Smooth muscle cell (in vitro differentiated cells): ENCODE measurements at regions not wholly inside any gene's neighbourhood (a gene's known extent, or its start where the extent isn't known, plus 50 kb on each side); places are given as distances from the start of the nearest gene placed in this dataset.

Source experiments
- DNase-seq: peaks from one replicate; lab custom pipeline; 2025; ENCODE audit not compliant: unreplicated experiment; lab: John Stamatoyannopoulos, UW
- H2AFZ ChIP-seq: fragments of 200-600 bp; sonication (generic); 2 replicates; pipeline ENCODE4 v1.6.0; 2016; ENCODE audit warnings: antibody characterized with exemption, low read depth, mild to moderate bottlenecking
- H3F3A ChIP-seq: fragments of 200-600 bp; sonication (generic); 2 replicates; pipeline ENCODE4 v1.6.0; 2017; ENCODE audit warnings: antibody characterized with exemption, low read depth
- H3K27ac ChIP-seq: fragments of 200-600 bp; sonication (generic); 2 replicates; pipeline ENCODE4 v1.5.1; 2016; ENCODE audit warnings: low read depth, mild to moderate bottlenecking
- H3K27me3 ChIP-seq: fragments of 200-600 bp; sonication (generic); 2 replicates; pipeline ENCODE4 v1.6.1; 2016; ENCODE audit warnings: low read depth, mild to moderate bottlenecking
- H3K36me3 ChIP-seq: fragments of 200-600 bp; sonication (generic); 2 replicates; pipeline ENCODE4 v1.5.1; 2016; ENCODE audit warnings: low read depth
- H3K4me1 ChIP-seq: fragments of 200-600 bp; sonication (generic); 2 replicates; pipeline ENCODE4 v1.5.1; 2016; ENCODE audit warnings: low read depth
- H3K4me2 ChIP-seq: fragments of 200-600 bp; sonication (generic); 2 replicates; pipeline ENCODE4 v1.6.0; 2016; ENCODE audit warnings: mild to moderate bottlenecking
- H3K4me3 ChIP-seq: fragments of 200-600 bp; sonication (generic); 2 replicates; pipeline ENCODE4 v1.5.1; 2016; ENCODE audit warnings: mild to moderate bottlenecking
- H3K79me2 ChIP-seq: fragments of 200-600 bp; sonication (generic); 2 replicates; pipeline ENCODE4 v1.6.0; 2016; ENCODE audit warnings: low read depth, mild to moderate bottlenecking
- H3K9ac ChIP-seq: fragments of 200-600 bp; sonication (generic); 2 replicates; pipeline ENCODE4 v1.6.0; 2016; ENCODE audit warnings: low read depth
- H3K9me3 ChIP-seq: fragments of 200-600 bp; sonication (generic); replicated peaks from 2 replicates; pipeline ENCODE4 v1.5.1; 2016; ENCODE audit warnings: low read depth
- H4K20me1 ChIP-seq: fragments of 200-600 bp; sonication (generic); 2 replicates; pipeline ENCODE4 v1.6.0; 2016; ENCODE audit warnings: low read depth
- CTCF ChIP-seq: fragments of 200-600 bp; sonication (generic); IDR thresholded peaks from 2 replicates; pipeline ENCODE4 v1.5.1; 2017; ENCODE audit warnings: borderline replicate concordance, mild to moderate bottlenecking, antibody characterized with exemption; ENCODE audit not compliant: insufficient read depth, poor library complexity, severe bottlenecking
- WGBS: methylation state at CpG from one replicate; pipeline ENCODE4 v1.1.7; 2016; ENCODE audit warnings: low lambda C conversion rate; 5-methylcytosine and 5-hydroxymethylcytosine counted together

- H2AFZ ChIP-seq: no peak overlapping the region
- no peaks in the 10 kb centered on the region for H3K4me1 ChIP-seq
- no peak overlapping the region for H3K4me2 ChIP-seq
- no peak overlapping the region for H3K27ac ChIP-seq
- DNase-seq: no peak
- no peaks in the 10 kb centered on the region for H3F3A ChIP-seq
- H3K4me3 ChIP-seq: no peak overlapping the region
- 82% methylated on average over 5 of the region's 5 CpGs for WGBS
- H3K79me2 ChIP-seq: no peaks in the 10 kb centered on the region
- TF ChIP-seq CTCF: no peak
- H4K20me1 ChIP-seq: no peaks in the 10 kb centered on the region
- no peaks in the 10 kb centered on the region for H3K27me3 ChIP-seq
- H3K36me3 ChIP-seq: no peaks in the 10 kb centered on the region
- H3K9me3 ChIP-seq: no peaks in the 10 kb centered on the region
- H3K9ac ChIP-seq: no peak overlapping the region
These were observed 105.3 kb upstream of the GALNT17 start for GRCh38 chr7:71026680-71027079.

GRCh38 chr7:71034243-71034642, 97.7 kb upstream of the GALNT17 start:
- no peaks in the 10 kb centered on the region for H3K9me3 ChIP-seq
- no peaks in the 10 kb centered on the region for H3K79me2 ChIP-seq
- no peak overlapping the region for H3K4me3 ChIP-seq
- H3K27ac ChIP-seq: no peak overlapping the region
- no peaks in the 10 kb centered on the region for H3F3A ChIP-seq
- 83% methylated on average over 2 of the region's 2 CpGs for WGBS
- no peak for DNase-seq
- no peak overlapping the region for H2AFZ ChIP-seq
- no peaks in the 10 kb centered on the region for H3K4me1 ChIP-seq
- TF ChIP-seq CTCF: no peak
- no peaks in the 10 kb centered on the region for H4K20me1 ChIP-seq
- no peaks in the 10 kb centered on the region for H3K27me3 ChIP-seq
- no peaks in the 10 kb centered on the region for H3K36me3 ChIP-seq
- H3K4me2 ChIP-seq: no peak overlapping the region
- no peak overlapping the region for H3K9ac ChIP-seq

- Histone ChIP-seq H3K4me1 (no peaks in the 10 kb centered on the region), H2AFZ (no peak overlapping the region), H3K4me2 (no peak overlapping the region), H3K4me3 (no peak overlapping the region), H3F3A (no peaks in the 10 kb centered on the region), H3K9ac (no peak overlapping the region), H3K27me3 (no peaks in the 10 kb centered on the region), H3K36me3 (no peaks in the 10 kb centered on the region), H3K27ac (no peak overlapping the region), H3K79me2 (no peaks in the 10 kb centered on the region), H4K20me1 (no peaks in the 10 kb centered on the region), H3K9me3 (no peaks in the 10 kb centered on the region)
- no peak for TF ChIP-seq CTCF
- WGBS: 90% methylated on average over 5 of the region's 5 CpGs
- DNase-seq: no peak
These were observed 89.4 kb upstream of the GALNT17 start for GRCh38 chr7:71042591-71042990.

- 83% methylated on average over 1 of the region's 1 CpG for WGBS
- Histone ChIP-seq H3K4me2 (no peak overlapping the region), H3K36me3 (no peaks in the 10 kb centered on the region), H2AFZ (no peak overlapping the region), H4K20me1 (no peaks in the 10 kb centered on the region), H3K9me3 (peaks cover 11% of the 10 kb centered on the region), H3K27ac (no peak overlapping the region), H3K79me2 (no peaks in the 10 kb centered on the region), H3K9ac (no peak overlapping the region), H3K27me3 (no peaks in the 10 kb centered on the region), H3F3A (no peaks in the 10 kb centered on the region), H3K4me1 (no peaks in the 10 kb centered on the region), H3K4me3 (no peak overlapping the region)
- DNase-seq: no peak
- no peak for TF ChIP-seq CTCF
These were observed 81.5 kb upstream of the GALNT17 start for GRCh38 chr7:71050492-71050891.
